HG03442 (cell line): ENCODE measurements at regions not wholly inside any gene's neighbourhood (a gene's known extent, or its start where the extent isn't known, plus 50 kb on each side); places are given as distances from the start of the nearest gene placed in this dataset.
"Not testable (repeated sequence)": the region's sequence is repeated elsewhere in the genome, so short reads cannot be mapped to it uniquely, and the experiment has no call there.

Experiments
- ATAC-seq: cut with Tn5 transposase; IDR thresholded peaks from one replicate; pipeline ENCODE4 v1.9.1; 2021; ENCODE audit warnings: mild to moderate bottlenecking, moderate library complexity; ENCODE audit not compliant: unreplicated experiment

DNA sequence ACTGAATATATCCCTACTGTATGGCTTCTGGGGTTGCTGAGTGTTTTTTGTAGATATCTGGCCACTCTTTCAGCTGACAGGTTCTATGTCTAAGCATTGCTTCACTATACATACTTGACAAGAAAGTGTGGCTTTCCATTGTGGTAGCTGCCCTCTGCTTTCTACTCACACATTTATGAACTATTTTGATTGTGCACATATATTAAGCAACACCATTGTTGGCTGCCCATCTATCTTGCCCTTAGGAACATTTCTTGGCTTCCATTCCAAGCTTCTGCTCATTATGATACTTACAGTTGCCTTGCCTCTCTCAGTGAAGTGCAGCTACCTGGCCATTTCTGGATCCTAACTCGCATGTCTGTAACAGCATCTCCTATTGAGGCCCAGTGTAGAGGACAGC, 153.6 kb upstream of the MOCS2 start:
- no peak for ATAC-seq

DNA sequence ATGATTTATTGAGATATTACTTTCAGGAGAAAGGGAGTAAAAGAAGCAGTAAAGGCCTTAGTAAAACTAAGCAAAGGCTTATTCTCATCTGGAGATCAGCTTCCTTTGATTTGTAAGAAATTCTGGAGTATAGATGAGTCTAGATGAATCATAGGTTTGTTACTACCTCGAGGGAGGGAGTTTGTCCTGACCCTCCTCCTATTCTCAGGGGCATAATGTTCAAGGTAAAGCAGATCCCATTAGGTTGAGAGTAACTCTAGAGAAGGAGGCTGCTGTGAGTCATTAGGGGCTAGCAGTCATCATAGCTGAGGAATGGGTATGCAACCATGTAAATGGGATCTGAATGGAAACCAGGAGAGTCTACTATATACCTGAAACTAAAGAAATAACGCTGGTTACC, 155.5 kb upstream of the MOCS2 start:
- ATAC-seq = no peak

- not testable (repeated sequence) for ATAC-seq
Observed at GRCh38 chr5:53268241-53268640, 158.7 kb upstream of the MOCS2 start.

DNA sequence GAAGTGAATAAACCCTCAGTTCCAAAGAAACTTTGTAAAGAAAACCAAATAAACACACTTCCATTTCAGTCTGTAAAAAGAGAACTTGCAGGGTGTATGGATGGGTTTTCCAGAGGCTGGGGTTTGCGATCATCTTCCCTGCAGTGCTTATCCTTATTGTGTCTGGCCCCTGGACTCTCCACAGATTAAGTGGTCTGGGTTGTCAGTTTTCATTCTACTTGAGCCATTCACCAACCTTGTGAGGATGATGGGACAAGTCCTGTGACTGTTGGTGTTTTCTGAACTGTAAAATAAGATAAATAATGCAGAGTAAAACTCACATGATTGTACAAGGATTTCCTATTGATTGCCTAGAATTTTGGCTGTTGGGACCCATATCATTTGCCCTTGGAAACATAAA, 166.1 kb upstream of the MOCS2 start:
- ATAC-seq = no peak

DNA sequence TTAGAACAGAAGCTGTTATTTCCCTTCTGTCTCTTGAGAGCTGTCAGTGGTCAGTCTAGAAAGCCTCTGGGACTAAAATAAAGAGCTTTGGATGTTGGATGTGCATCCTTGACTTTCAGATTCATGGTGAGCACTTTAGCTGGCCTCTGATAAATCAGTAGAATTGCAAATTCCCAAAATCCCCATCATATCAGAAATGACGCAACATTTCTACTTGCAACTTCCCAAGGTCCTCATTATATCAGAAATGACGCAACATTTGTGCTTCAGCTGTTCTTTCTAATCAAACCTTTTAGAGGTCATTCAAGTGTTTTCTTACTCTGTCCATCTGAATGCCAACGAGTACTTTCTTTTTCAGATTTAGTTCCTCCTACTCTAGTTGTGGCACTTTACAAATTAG, 167.3 kb upstream of the MOCS2 start:
- ATAC-seq = no peak

DNA sequence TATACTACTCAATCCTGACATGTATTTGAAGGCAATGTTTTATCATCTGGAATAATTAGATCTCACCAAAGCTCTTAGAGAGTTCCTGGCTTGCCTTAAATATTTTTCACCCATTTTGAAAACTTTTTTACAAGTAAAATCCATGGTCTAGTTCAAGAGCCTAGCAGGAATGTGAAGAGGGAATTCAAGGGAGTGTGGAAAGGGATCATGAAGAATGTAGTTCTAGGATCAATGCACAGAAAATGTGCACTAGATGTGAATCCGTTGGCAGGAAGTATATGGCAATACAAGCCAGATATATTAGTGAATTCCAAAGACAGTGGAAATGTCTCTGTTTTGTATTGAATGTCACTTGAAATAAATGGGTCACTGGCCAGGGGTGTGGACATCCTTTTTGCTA, 167.9 kb upstream of the MOCS2 start:
- no peak for ATAC-seq

GRCh38 chr5:53287573-53287972, 178.0 kb upstream of the MOCS2 start:
- no peak for ATAC-seq

DNA sequence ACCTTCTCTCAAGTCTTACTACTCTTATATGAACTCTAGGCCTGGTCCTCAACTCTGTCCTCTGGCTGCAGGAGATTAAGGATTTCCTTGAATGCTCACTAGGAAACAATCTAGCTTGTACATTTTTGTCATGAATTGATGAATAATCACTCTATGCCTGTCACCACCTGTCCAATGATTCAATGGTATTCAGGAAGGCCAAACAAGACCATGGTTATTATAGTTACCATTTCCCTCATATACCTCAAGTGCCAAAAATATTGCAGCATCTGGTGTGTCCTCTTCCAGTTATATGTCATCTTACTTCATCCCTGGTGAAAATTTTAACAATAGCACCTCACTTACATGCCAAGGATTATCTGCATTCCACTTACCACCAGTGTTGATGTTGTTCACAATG, 179.0 kb upstream of the MOCS2 start:
- ATAC-seq = no peak

DNA sequence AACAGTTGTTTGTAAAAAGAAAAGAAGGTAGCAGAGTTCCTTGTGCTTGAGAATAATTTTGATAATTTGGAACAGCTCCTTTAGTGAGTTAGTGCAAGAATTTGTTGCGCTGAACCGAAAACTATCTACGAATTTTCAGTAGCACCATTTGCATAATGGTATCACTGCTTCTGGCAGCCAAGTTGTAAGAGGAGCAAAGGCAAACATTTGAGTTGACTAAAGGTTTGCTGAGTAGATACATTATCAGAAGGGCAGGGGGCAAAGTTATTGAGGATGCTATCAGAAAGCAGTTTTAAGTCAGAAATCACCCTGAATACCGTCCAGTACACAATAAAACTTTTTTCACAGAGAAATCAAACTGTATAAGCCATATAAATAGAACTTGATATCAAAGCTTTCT, 181.5 kb upstream of the MOCS2 start:
- no peak for ATAC-seq

DNA sequence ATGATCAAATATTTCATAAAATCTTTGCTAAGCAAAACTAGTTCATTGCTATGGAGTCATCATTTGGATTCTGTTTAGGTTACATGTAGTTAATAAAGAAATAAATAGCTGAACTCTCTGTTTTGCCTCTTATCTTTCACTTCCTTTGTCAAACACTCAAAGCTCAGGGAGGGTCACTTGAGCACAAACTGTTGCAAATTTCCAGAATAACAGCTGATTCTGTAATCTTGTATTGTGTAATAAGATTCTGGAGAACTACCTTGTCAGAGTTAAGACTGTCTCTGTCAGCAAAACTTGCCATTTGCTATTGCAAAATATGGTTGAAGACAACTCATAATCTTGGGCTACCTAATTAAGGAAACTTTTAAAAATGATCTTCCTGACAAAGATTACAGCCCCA, 182.0 kb upstream of the MOCS2 start:
- ATAC-seq = no peak

GRCh38 chr5:53298841-53299240, 181.6 kb upstream of the FST start:
- no peak for ATAC-seq

- no peak for ATAC-seq
Observed at GRCh38 chr5:53302529-53302928, 177.9 kb upstream of the FST start.

DNA sequence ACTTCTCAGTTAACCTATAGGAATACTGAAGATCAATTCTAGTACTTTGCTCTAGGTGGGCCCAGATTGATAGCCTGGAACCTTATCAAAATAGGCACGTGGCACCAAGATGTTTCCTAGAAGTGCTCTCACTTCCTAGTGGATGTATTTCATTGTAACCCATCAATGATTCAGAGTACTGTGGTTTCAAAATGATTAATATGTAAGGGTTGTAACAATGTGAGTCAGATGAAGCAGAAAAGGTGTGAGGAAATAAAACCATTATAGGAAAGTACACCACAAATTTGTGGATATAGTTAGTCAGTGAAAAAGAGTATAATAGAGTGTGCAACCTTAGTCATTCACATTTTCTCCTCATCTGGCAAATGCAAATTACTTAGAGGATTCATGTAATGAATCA, 177.3 kb upstream of the FST start:
- ATAC-seq = no peak

GRCh38 chr5:53305316-53305715, 175.1 kb upstream of the FST start:
- ATAC-seq = not testable (repeated sequence)

DNA sequence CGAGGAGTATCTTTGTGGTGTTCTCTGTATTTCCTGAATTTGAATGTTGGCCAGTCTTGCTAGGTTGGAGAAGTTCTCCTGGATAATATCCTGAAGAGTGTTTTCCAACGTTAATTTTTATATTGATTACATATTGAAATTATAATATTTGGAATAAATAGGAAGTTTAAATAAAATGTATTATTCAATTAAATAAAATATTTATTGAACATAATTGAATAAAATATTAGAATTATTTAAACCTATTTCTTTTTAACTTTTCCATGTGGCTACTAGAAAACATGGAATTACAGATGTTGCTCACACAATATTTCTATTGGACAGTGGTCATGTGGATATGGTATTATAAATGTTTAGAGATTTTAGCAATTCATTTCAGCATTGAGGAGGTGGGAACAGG, 170.8 kb upstream of the FST start:
- ATAC-seq = no peak

DNA sequence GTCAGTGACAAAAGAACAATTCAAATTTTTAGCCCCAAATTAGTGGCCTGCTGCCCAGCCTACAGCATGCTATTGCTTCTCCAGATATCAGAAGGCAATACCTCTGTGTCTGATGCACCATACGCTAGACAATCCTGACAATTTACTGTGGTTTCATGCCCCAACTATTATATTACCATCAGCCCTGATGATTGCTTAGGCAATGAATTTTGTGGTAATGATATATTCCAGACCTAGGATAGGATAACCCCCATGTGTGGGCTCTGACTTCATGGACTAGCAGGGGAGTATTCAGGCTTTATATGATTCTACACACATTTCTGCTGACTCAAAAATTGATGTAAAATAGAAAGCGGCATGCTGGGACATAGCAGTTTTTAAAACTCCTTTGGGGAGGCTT, 168.7 kb upstream of the FST start:
- no peak for ATAC-seq

DNA sequence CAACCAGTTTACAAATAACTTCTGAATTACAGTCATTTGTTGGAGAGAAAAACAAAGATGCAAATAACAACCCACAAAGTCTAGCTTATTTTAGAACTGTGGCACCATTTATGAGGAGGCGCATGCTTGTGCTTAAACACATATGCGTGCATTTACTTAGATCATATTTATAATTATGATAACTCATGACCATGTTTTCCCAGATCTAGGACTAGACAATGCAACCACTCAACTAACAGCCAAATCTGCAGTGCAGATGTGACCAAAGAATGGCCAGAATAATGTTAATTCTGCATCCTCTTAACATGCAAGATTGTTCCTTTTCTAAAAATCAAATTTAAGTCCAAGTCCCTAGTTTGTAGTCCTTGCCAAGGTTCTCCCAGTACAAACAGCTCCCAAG, 167.3 kb upstream of the FST start:
- no peak for ATAC-seq

DNA sequence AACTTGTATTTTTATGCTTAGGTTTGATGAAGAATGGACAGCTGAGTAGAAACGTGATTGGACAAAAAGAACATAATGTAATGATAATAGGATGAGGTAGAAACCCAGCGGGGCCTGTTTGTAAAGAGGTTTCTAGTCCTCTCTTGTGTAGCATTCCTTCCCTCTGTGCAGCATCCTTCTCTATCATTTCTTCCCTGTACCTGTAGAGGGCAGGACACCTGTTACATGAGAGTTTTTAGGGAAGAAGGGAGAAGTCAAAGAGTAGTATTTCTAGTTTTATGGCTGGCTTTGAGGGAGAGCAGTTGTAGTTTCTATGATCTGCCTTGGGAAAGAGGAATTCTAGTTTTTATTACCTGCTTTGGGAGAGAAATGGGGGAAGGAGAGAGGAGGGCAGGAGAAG, 162.1 kb upstream of the FST start:
- ATAC-seq = no peak

GRCh38 chr5:53319315-53319714, 161.1 kb upstream of the FST start:
- ATAC-seq = no peak

DNA sequence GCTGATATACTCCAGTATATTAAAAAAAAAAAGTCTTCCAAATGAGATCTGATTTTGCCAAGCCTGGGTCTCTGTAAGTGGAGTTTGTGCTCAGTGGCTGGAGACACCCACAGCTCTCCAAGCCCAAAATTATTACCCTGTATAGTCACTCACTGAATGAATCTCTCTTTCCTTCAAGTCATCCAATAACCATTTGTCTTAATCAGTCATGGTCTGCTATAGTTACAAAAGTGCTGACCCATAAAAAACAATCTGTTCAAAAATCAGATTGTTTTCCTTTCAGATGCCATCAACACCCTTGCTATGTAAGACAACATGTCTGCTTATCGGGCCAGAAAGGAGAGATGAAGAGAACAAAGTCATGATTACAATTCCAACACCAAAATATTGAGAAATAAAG, 159.4 kb upstream of the FST start:
- no peak for ATAC-seq

GRCh38 chr5:53321721-53322120, 158.7 kb upstream of the FST start:
- ATAC-seq = no peak

DNA sequence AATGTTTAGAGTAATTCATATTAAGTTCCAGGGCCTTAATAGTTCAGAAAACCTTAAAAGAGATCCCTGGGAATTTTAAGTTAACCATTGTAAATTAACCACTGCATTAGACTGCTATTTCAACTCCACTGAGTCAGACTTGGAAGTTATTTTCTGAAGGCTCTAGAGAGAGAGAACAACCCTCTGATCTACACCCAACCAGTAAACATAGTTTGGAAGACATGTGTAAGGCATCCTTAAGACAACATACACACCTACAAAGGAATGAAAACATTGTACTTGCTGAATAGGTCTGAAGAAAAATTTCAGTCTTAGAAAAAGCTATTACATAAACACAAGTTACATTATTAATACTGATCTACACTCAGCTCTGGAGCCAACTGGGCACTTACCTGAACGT, 158.2 kb upstream of the FST start:
- no peak for ATAC-seq

DNA sequence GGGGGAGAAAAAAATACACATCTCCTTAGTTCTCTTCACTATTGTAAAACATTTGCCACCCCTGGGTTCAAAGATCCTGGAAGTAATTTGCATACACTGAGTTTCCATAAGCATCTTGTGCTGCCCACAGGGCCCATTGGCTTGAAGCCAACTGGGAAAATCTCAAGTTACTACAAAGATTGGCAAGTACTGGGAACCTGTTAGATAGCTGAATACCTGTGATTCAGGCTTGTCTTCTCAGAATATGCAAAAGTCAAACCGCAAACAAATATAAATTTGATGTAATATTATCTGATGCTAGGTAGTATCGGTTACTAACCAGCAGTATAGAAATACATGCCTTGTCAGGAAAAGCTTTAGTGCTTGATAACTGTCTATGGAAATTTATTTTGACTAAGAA, 156.9 kb upstream of the FST start:
- no peak for ATAC-seq
